NK-92 treated with Interleukin-12 subunit alpha and Interleukin-12 subunit beta, amount 100 ng/mL, for 24 hours (cell line): ENCODE measurements at regions not wholly inside any gene's neighbourhood (a gene's known extent, or its start where the extent isn't known, plus 50 kb on each side); places are given as distances from the start of the nearest gene placed in this dataset.
"Not testable (repeated sequence)": the region's sequence is repeated elsewhere in the genome, so short reads cannot be mapped to it uniquely, and the experiment has no call there.

ENCODE experiments used
- DNase-seq: peaks from one replicate; lab custom pipeline; 2025; lab: John Stamatoyannopoulos, UW

DNA sequence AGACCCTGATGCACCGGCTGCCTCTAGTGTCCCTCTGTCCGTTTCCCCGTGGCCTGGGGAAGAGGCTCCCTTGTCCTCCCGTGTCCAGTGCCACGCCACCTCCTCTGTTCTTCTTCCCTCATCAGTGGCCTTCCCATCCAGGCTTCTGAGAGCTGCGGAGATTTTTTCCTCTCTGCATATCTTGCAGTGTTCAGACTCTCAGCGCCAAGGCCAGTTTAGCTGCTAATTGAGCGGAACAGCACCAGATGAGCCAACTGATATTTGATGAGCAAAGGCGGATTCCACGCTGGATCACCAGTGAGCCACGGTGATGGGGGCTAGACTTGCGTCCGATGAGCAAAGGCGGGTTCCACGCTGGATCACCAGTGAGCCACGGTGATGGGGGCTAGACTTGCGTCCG is 257.6 kb downstream of the FOXL1 start:
- no peak for DNase-seq

GRCh38 chr16:86836503-86837129 is 258.3 kb downstream of the FOXL1 start:
- DNase-seq, result no peak

- no peak for DNase-seq
Measured at GRCh38 chr16:86843812-86844211, 265.5 kb downstream of the FOXL1 start.

- DNase-seq, result no peak
Measured at GRCh38 chr16:86844695-86845094, 266.3 kb downstream of the FOXL1 start.

DNA sequence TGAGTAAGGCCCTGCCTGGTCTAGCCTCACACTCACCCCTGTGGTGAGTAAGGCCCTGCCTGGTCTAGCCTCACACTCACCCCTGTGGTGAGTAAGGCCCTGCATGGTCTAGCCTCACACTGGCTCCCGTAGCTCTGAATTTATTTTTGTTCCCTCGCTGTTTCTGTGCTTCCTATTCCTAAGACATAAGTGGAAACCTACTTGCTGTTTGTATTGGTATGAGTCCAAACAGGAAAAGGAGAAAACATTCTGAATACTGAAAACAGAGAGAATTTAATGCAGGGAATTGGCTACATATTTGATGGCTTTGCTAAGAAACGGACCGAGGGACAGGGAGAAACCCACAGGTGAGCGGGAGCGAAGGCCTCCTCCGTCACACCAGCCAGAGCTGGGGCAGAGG is 267.8 kb downstream of the FOXL1 start:
- no peak for DNase-seq

DNA sequence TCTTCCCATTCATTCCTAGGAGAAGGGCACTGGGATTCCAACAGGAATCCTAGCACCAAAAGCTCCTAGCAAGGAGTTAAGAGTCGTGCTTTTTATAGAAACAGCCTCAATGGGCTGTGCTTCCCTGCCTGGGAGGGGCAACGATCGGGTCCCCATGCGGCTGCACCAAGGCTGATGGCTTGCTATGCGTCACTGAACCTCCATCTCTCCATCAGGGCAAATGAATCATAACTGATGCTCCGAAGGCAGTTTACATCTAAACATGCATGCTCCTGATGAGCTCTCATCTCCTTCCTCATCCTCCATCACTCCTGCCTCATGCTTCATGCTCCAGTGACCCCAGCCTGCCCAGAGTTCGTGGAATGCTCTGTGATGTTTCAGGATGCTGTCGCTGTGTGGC is 270.5 kb downstream of the FOXL1 start:
- no peak for DNase-seq

DNA sequence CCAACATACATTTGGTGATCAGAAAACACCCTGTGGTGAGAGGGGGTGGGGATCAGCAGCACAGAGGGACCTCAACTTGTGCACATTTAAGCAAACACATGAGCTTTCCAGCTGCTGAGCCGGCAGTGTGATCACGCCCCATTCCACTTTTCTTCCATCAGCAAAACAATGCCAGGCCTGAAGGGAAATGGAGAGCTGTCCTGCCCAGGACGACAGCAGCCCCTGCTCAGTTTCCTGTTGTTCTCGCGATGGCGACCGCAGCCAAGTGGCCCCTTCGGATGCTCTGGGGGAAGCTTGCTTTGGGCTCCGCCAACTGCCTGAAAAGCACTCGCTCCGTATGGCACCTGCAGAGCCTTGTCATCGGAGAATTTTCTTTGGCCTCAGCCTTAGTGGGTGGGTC is 272.3 kb downstream of the FOXL1 start:
- DNase-seq, result no peak

DNA sequence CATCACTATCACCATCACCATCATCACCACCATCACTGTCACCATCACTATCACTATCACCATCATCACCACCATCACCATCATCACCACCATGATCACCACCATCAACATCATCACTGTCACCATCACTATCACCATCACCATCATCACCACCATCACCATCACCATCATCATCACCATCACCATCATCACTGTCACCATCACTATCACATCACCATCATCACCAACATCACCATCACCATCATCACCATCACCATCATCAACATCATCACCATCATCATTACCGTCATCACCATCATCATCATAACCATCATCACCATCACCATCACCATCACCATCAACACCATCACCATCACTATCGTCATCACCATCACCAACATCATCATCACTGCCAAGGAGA is 273.8 kb downstream of the FOXL1 start:
- no peak for DNase-seq

DNA sequence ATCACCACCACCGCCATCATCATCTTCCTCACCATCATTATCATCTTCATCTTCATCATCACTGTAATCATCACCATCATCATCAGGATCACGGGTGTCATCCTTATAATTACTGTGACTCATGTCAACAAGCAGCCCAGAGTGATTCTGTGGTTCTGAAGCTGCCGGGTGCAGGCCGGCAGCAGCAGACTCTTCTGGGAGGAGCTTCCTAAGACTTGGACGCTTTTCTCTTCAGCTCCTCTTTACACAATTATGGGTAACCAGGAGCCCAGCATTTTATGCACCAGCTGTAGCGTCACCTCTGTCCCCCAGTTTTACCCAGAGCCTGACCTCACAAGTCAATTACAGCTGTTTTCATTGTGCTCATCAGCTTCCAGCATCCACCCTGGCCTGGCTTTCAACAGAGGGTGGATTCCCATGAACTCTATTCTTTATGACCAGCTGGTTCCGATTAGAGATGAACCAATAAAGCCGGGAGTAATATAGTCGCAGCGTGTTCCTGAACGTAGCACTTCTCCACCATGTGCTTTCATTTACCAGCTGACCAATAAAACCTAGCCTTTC is 275.8 kb downstream of the FOXL1 start:
- no peak for DNase-seq

DNA sequence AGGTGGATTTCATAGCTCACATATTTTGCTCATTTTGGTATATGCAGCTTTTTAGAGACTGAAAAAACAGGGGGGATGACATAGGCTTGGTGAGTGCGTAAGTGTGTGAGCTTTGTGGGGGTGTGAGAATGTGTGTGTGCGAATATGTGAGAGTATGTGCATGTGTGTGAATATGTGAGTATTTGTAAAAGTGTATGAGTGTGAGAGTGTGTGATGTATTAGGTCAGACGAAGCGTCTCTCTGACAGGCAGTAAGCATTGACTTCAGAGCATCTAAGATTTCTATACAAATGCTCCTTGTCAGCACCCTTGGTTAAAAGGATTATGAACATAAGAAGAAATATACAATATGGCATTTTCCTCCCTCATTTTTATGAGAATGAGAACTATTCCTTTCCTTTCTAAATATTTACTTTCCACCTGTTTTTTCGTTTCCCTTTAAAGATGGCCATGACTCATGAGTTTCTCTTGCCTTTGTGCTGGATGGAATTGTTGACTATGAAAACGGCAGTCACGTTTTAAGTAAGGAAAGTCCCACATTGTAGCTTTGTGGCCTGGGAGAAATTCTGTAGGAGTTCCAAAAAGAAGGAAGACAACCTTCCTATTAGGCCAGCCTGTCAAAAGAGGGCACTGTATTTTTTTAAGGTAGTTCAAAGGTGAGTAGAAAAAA is 276.4 kb downstream of the FOXL1 start:
- no peak for DNase-seq

GRCh38 chr16:86856946-86857586 is 278.7 kb downstream of the FOXL1 start:
- no peak for DNase-seq

DNA sequence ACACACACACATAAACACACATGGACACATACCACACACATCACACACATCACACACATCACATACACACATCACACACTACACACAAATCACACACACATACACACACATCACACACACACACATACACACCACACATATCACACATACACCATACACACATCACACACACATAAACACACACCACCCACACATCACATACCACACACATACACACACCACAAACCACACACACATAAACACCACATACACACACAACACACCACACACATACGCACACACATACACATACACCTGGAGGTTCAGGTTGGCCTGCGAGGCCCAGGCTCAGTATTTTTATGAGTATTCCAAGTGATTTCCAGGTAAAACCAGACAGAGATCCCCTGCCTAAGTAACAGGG is 279.5 kb downstream of the FOXL1 start:
- no peak for DNase-seq

DNA sequence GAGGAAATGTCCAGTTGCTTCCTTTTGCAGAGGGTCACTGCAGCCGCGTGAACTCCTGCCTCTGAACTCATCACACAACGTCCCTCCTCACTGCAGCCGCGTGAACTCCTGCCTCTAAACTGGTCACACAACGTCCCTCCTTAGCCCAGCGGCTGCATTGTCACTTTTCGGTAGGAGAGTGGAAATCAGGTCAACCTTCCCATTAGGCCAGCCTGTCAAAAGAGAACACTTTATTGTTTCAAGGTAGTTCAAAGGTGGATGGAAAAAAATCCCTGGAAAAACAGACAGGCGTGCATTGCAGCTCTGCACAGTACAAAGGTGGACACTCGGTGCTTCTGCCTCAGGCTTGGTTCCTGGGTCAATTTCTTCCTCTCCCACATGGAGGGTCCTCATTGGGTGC is 280.2 kb downstream of the FOXL1 start:
- no peak for DNase-seq

GRCh38 chr16:86861270-86861858 is 283.0 kb downstream of the FOXL1 start:
- DNase-seq, result not testable (repeated sequence)

DNA sequence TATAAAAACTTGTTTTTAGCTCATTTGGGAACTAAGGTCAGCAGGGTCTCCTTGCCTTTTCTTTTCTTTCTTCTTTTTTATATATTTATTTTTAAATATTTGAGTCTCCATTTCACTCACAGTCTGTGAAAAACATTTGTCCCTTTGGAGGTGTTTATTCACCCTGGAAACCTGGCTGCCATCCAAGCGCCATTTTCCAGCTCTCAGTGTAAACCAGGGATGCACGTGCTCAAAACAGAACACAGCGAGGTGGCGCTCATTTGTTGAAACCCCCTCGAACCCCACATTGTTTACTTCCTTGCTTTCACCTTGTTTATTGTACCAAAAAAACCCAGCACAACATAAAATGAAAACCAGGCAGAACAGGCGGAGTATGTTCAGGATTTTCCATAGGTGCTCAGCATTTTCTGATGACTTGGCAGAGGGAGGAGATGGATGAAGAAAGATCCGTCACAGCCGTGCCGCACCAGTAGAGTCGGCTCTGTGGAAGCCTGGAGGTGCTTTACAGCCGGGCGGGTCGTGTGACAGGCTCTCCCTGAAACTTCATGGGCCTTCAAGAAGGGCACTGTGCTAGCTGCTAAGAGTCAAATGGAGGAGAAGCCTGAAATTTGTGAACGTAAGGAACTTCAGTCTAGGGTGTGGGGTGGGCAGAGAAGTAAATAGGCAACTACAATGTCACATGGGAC is 284.4 kb downstream of the FOXL1 start:
- DNase-seq, result no peak

GRCh38 chr16:86863609-86864008 is 285.3 kb downstream of the FOXL1 start:
- no peak for DNase-seq

GRCh38 chr16:86864586-86864985 is 286.2 kb downstream of the FOXL1 start:
- DNase-seq, result no peak

- no peak for DNase-seq
Measured at GRCh38 chr16:86865851-86866662, 287.7 kb downstream of the FOXL1 start.

DNA sequence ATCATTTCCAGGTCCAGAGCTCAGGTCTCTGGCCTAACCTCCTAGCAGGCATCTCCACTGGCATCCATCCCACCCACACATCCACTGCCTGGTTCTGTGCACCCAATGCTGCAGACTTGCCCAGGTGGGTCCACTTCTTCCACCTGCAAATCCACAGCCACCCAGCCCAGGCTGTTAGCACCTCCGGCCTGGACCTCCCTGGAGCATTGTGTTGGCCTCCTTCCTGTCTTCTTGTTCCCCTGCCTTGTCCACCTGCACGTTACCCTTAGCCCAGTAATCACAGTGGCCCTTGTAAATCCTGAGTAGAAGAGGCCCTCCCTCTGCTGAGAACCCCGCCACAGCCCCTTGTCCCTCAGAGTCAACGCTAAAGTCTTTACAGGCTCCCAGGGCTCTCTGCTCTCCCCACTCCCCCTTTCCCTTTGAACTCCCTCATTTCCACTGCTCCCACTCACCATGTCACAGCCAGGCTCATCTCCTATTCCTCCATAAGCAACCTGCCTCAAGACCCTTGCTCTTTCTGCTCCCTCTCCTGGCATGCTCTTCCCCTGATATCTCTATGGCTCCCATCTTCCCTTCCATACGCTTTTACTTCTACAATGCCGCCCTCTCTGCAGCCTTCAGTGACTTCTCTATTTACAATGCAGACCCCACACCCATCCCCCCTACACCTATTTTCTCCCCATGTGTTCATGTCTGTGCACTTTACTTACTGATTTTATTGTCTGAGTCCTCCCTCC is 288.8 kb downstream of the FOXL1 start:
- DNase-seq, result no peak

- DNase-seq, result no peak
Measured at GRCh38 chr16:86868070-86868469, 289.7 kb downstream of the FOXL1 start.

DNA sequence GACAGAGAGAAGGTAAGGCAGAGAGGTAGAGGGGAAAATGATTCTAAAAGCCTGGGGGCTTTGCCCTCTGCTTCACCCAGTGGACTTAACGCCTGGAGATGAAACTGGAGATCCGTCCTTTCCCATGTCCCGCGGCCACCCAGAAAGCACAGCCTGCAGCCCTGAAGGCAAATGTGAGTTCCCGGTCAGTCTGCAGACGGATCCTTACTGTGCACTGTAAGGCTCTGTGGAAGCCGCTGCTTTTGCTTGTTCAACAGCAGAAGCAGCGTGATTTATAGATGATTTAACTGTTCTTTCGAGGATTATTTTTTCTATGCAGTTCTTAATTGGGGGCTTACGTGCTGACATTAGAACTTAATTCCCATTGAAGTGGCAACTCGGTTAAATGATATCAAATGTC is 290.4 kb downstream of the FOXL1 start:
- no peak for DNase-seq
